K562 (cell line): ENCODE measurements at regions not wholly inside any gene's neighbourhood (a gene's known extent, or its start where the extent isn't known, plus 50 kb on each side); places are given as distances from the start of the nearest gene placed in this dataset.

Source experiments
- ATAC-seq: fragments of 200-7000 bp; cut with Tn5 transposase; 3 replicates; pipeline ENCODE4 v1.9.1; 2020; ENCODE audit warnings: moderate library complexity
- BruUV-seq: library from RNA; stranded (reverse); fragments of 400-500 nt; replicated peaks from 2 replicates; lab custom pipeline; 2021; lab: Mats Ljungman, UMichigan
- CTCF ChIA-PET: fragments of 300-600 bp; formaldehyde crosslinking; extraction: SDS; loops from one replicate; lab custom pipeline; 2021; ENCODE audit warnings: low intra/inter-chr PET ratio; lab: Yijun Ruan, JAX
- POLR2A ChIA-PET: fragments of 300-600, 350-650 bp; sonication (Branson Sonifier 250); formaldehyde crosslinking; extraction: SDS; loops from one replicate; lab custom pipeline; 2021; ENCODE audit warnings: antibody characterized with exemption, inconsistent platforms; lab: Yijun Ruan, JAX
- DNase-seq, 4 experiments: peaks; one replicate each; pipeline versions ENCODE4 v3.0.0 to v3.0.0-alpha.2; 2011 to 2018; ENCODE audit warnings: low spot score in 3 of 4, mixed read lengths in 3 of 4; ENCODE audit errors: extremely low read depth in 1 of 4
- FAIRE-seq: peaks from 2 replicates; lab custom pipeline; 2011; peaks lifted over from hg19 to GRCh38; lab: Jason Lieb, UNC
- H2AFZ ChIP-seq: 2 replicates; pipeline ENCODE4 v1.6.0; 2011; ENCODE audit warnings: low read depth, low read length, control low read depth, inconsistent platforms
- H3K27ac ChIP-seq: fragments of 200-600 bp; 3 replicates; pipeline ENCODE4 v1.8.0; 2011; ENCODE audit warnings: low read depth, mild to moderate bottlenecking, control low read depth, inconsistent platforms, low read length, moderate library complexity, mixed read lengths; ENCODE audit errors: extremely low read depth
- H3K27me3 ChIP-seq, 2 experiments: fragments of 300-600 bp in 1 of 2; 2 replicates in 1 of 2; 3 replicates in 1 of 2; pipeline versions ENCODE4 v1.6.0 to v1.8.0; 2011; ENCODE audit warnings: inconsistent platforms in 2 of 2, low read length in 2 of 2, mild to moderate bottlenecking in 1 of 2, mixed read lengths in 1 of 2, moderate library complexity in 1 of 2; ENCODE audit not compliant: control insufficient read depth in 2 of 2, insufficient read depth in 2 of 2
- H3K36me3 ChIP-seq: fragments of 300-600 bp; 3 replicates; pipeline ENCODE4 v1.8.0; 2011; ENCODE audit warnings: mild to moderate bottlenecking, low read length, inconsistent platforms; ENCODE audit not compliant: control insufficient read depth, insufficient read depth
- H3K4me1 ChIP-seq, 2 experiments: fragments of 200-600 bp in 1 of 2; replicated peaks in 1 of 2; 2 replicates in 1 of 2; 3 replicates in 1 of 2; pipeline versions ENCODE4 v1.5.1 to v1.8.0; 2011; ENCODE audit warnings: inconsistent platforms in 2 of 2, low read length in 2 of 2, mild to moderate bottlenecking in 1 of 2, mixed read lengths in 1 of 2, moderate library complexity in 1 of 2; ENCODE audit not compliant: control insufficient read depth in 2 of 2, insufficient read depth in 2 of 2
- H3K4me2 ChIP-seq: 2 replicates; pipeline ENCODE4 v1.6.1; 2011; ENCODE audit warnings: low read length, control low read depth, inconsistent platforms, mixed read lengths; ENCODE audit not compliant: insufficient read depth
- H3K4me3 ChIP-seq: fragments of 200-600 bp; sonication (generic), shearing (Covaris generic); 2 replicates; pipeline ENCODE4 v1.5.1; 2016; ENCODE audit warnings: control low read depth, inconsistent platforms
- H3K79me2 ChIP-seq: fragments of 200-600 bp; 3 replicates; pipeline ENCODE4 v1.8.0; 2011; ENCODE audit warnings: low read length, inconsistent platforms; ENCODE audit not compliant: control insufficient read depth, insufficient read depth
- H3K9ac ChIP-seq, 2 experiments: 2 replicates each; pipeline versions ENCODE4 v1.6.0 to v1.6.1; 2011; ENCODE audit warnings: low read depth in 2 of 2, low read length in 2 of 2, control low read depth in 1 of 2, inconsistent platforms in 1 of 2, mild to moderate bottlenecking in 1 of 2, mixed read lengths in 1 of 2; ENCODE audit not compliant: insufficient read depth in 1 of 2
- H3K9me1 ChIP-seq: one replicate; pipeline ENCODE4 v1.6.0; 2011; ENCODE audit warnings: inconsistent platforms, mild to moderate bottlenecking, low read length, moderate library complexity; ENCODE audit not compliant: control insufficient read depth, insufficient read depth
- H3K9me3 ChIP-seq: replicated peaks from 2 replicates; pipeline ENCODE4 v1.5.1; 2011; ENCODE audit warnings: low read depth, low read length, inconsistent platforms; ENCODE audit not compliant: control insufficient read depth, insufficient read depth
- H4K20me1 ChIP-seq: replicated peaks from 2 replicates; pipeline ENCODE4 v1.6.1; 2011; ENCODE audit warnings: low read length, inconsistent platforms, mixed read lengths; ENCODE audit not compliant: control insufficient read depth, insufficient read depth
- HMBOX1 ChIP-seq: sonication (generic); IDR thresholded peaks from 2 replicates; pipeline ENCODE4 v1.6.1; 2016
- REST ChIP-seq, 2 experiments: fragments of 450-650 bp; formaldehyde crosslinking in 1 of 2; IDR thresholded peaks; 2 replicates each; pipeline versions ENCODE4 v1.4.0 to v1.6.1; 2014 to 2020; ENCODE audit warnings: mild to moderate bottlenecking in 2 of 2, borderline replicate concordance in 1 of 2, low read depth in 1 of 2
- ZBTB9 ChIP-seq: fragments of 450-650 bp; formaldehyde crosslinking; IDR thresholded peaks from 2 replicates; pipeline ENCODE4 v1.4.0; 2020; ENCODE audit warnings: mild to moderate bottlenecking, moderate library complexity
- ZNF592 ChIP-seq: fragments of 450-650 bp; IDR thresholded peaks from 2 replicates; pipeline ENCODE4 v1.6.1; 2017; ENCODE audit warnings: antibody characterized with exemption, mild to moderate bottlenecking
- WGBS: fragments of 100-300 bp; shearing (Covaris generic); methylation state at CpG from one replicate; pipeline ENCODE4 v1.1.6; 2016; ENCODE audit warnings: low coverage, mixed read lengths; ENCODE audit not compliant: insufficient coverage; ENCODE audit errors: missing lambda C conversion rate; 5-methylcytosine and 5-hydroxymethylcytosine counted together
- in situ Hi-C: fragments of 300-500 bp; cut with MboI; formaldehyde crosslinking; loops from 4 replicates; pipeline ENCODE4 v1.15.0; 2018; ENCODE audit warnings: inconsistent platforms, mixed read lengths
- intact Hi-C: fragments of 100-400 bp; cut with micrococcal nuclease; formaldehyde crosslinking; loops from 2 replicates; pipeline ENCODE4 v1.14.2; 2022

GRCh38 chr20:37615340-37616109 is 78.3 kb upstream of the CTNNBL1 start:
- H4K20me1 ChIP-seq, result peaks cover 5% of the 10 kb centered on the region; the same call in 1 of the 2 replicates
- ChIA-PET POLR2A (interaction anchor here (0.9 kb wide), 1 partner anchor 120 kb away, joined by 4 read pairs; no protein-coding TSS in a partner anchor), CTCF (interaction anchor here (0.7 to 1.0 kb wide), 2 partner anchors 11 to 18 kb away, joined by 3 read pairs; no protein-coding TSS in a partner anchor)
- H3K9me3 ChIP-seq, result no peaks in the 10 kb centered on the region
- peaks cover 0 to 12% of the 10 kb centered on the region in 2 experiments; a peak in 2 of 5 replicates for H3K27me3 ChIP-seq
- no peaks in the 10 kb centered on the region for H3K79me2 ChIP-seq
- H3K9ac ChIP-seq, result no peak overlapping the region
- no peak overlapping the region for H3K27ac ChIP-seq
- peak; percentile 65 to 71 (median 70) for DNase-seq
- peak; percentile 87 for FAIRE-seq
- no peak overlapping the region for H3K4me2 ChIP-seq
- H3K4me1 ChIP-seq, result no peaks in the 10 kb centered on the region
- no peak overlapping the region for H3K4me3 ChIP-seq
- BruUV-seq, result no TSS peak
- intact Hi-C loops (no loop called here), in situ Hi-C loops (no loop called here)
- H2AFZ ChIP-seq, result no peak overlapping the region
- WGBS, result 0% methylated on average over 5 of the region's 5 CpGs
- ATAC-seq, result peak; percentile 90
- no peaks in the 10 kb centered on the region for H3K36me3 ChIP-seq
- H3K9me1 ChIP-seq, result no peaks in the 10 kb centered on the region
- TF ChIP-seq ZBTB9 (CRISPR knock-in tag) (no peak), HMBOX1 (0 out of 2 replicates have a peak, but pooled peaks have one; percentile 39), ZNF592 (no peak), REST (IDR thresholded peaks at IDR 0.05; ENCODE audit: borderline replicate concordance) (peak; percentile 42; the same call in 1 of the 2 replicates), REST (CRISPR knock-in tag; IDR thresholded peaks at IDR 0.05; ENCODE audit: low read depth) (no peak)
